ENCODE measurements at regions not wholly inside any gene's neighbourhood (a gene's known extent, or its start where the extent isn't known, plus 50 kb on each side); places are given as distances from the start of the nearest gene placed in this dataset.

GRCh38 chr5:128765448-128766061 is 199.7 kb upstream of the SLC27A6 start:
- no peak for ATAC-seq
- TF ChIP-seq SNAI2 (CRISPR knock-in tag; IDR thresholded peaks at IDR 0.05): no peak
- no peak for TF ChIP-seq OSR1 (CRISPR knock-in tag; IDR thresholded peaks at IDR 0.05)

- ATAC-seq: no peak
- TF ChIP-seq ISL1 (CRISPR knock-in tag; IDR thresholded peaks at IDR 0.05): no peak
- no peak for TF ChIP-seq ZNF70 (CRISPR knock-in tag; IDR thresholded peaks at IDR 0.05)
- TF ChIP-seq SNAI2 (CRISPR knock-in tag; IDR thresholded peaks at IDR 0.05): no peak
- no peak for TF ChIP-seq CREB5 (CRISPR knock-in tag; IDR thresholded peaks at IDR 0.05; ENCODE audit: low read depth)
- TF ChIP-seq BACH2 (CRISPR knock-in tag; IDR thresholded peaks at IDR 0.05; ENCODE audit: borderline replicate concordance): no peak
- TF ChIP-seq ZNF565 (CRISPR knock-in tag; conservative IDR thresholded peaks at IDR 0.05; ENCODE audit: low read depth): no peak
- no peak for TF ChIP-seq RARB (CRISPR knock-in tag; IDR thresholded peaks at IDR 0.05)
- TF ChIP-seq ZC3H10 (CRISPR knock-in tag; IDR thresholded peaks at IDR 0.05): no peak
Measured at GRCh38 chr5:128766406-128766805, 198.9 kb upstream of the SLC27A6 start.

- TF ChIP-seq TSHZ2 (CRISPR knock-in tag; IDR thresholded peaks at IDR 0.05) (no peak), OSR1 (CRISPR knock-in tag; IDR thresholded peaks at IDR 0.05) (no peak), GLIS3 (CRISPR knock-in tag; IDR thresholded peaks at IDR 0.05) (no peak), ESRRG (CRISPR knock-in tag; IDR thresholded peaks at IDR 0.05) (no peak)
- no peak for ATAC-seq
Measured at GRCh38 chr5:128770907-128771306, 194.4 kb upstream of the SLC27A6 start.

- ATAC-seq: no peak
- TF ChIP-seq POU6F1 (CRISPR knock-in tag; IDR thresholded peaks at IDR 0.05; ENCODE audit: borderline replicate concordance, low read depth) (no peak), ARNTL (CRISPR knock-in tag; IDR thresholded peaks at IDR 0.05; ENCODE audit: borderline replicate concordance, low read depth) (no peak), CSDC2 (CRISPR knock-in tag; IDR thresholded peaks at IDR 0.05) (no peak), GLIS3 (CRISPR knock-in tag; IDR thresholded peaks at IDR 0.05) (no peak), ISL1 (CRISPR knock-in tag; IDR thresholded peaks at IDR 0.05) (no peak), ZFP3 (CRISPR knock-in tag; IDR thresholded peaks at IDR 0.05) (no peak), CSRNP3 (CRISPR knock-in tag; IDR thresholded peaks at IDR 0.05) (no peak), ZC3H10 (CRISPR knock-in tag; IDR thresholded peaks at IDR 0.05) (no peak), TSHZ2 (CRISPR knock-in tag; IDR thresholded peaks at IDR 0.05) (no peak), BACH2 (CRISPR knock-in tag; IDR thresholded peaks at IDR 0.05; ENCODE audit: borderline replicate concordance) (no peak), ZFP30 (CRISPR knock-in tag; IDR thresholded peaks at IDR 0.05) (no peak), ZNF565 (CRISPR knock-in tag; conservative IDR thresholded peaks at IDR 0.05; ENCODE audit: low read depth) (no peak), OSR1 (CRISPR knock-in tag; IDR thresholded peaks at IDR 0.05) (no peak), ZNF8 (CRISPR knock-in tag; IDR thresholded peaks at IDR 0.05) (no peak), TOX (CRISPR knock-in tag; IDR thresholded peaks at IDR 0.05; ENCODE audit: borderline replicate concordance) (no peak), CREB5 (CRISPR knock-in tag; IDR thresholded peaks at IDR 0.05; ENCODE audit: low read depth) (no peak)
Measured at GRCh38 chr5:128772356-128772755, 192.9 kb upstream of the SLC27A6 start.

Measured in SK-N-SH treated with all-trans-retinoic acid at 6 μM for 48 hours (cell line).